Ectodermal cell (in vitro differentiated cells): ENCODE measurements at regions not wholly inside any gene's neighbourhood (a gene's known extent, or its start where the extent isn't known, plus 50 kb on each side); places are given as distances from the start of the nearest gene placed in this dataset.

Experiments
- H3K27ac ChIP-seq: 2 replicates; pipeline ENCODE4 v1.7.0; 2013; ENCODE audit warnings: mild to moderate bottlenecking, low read depth, low read length; ENCODE audit not compliant: insufficient read depth, poor library complexity, severe bottlenecking
- H3K27me3 ChIP-seq: 2 replicates; pipeline ENCODE4 v1.7.0; 2013; ENCODE audit warnings: mild to moderate bottlenecking, low read length; ENCODE audit not compliant: insufficient read depth, control insufficient read depth, poor library complexity, severe bottlenecking
- H3K36me3 ChIP-seq: one replicate; pipeline ENCODE4 v1.7.0; 2013; ENCODE audit warnings: low read length; ENCODE audit not compliant: control insufficient read depth, insufficient read depth
- H3K4me1 ChIP-seq: one replicate; pipeline ENCODE4 v1.7.0; 2013; ENCODE audit warnings: low read length; ENCODE audit not compliant: control insufficient read depth, insufficient read depth
- H3K4me3 ChIP-seq: 2 replicates; pipeline ENCODE4 v1.7.0; 2013; ENCODE audit warnings: low read depth, low read length, control low read depth; ENCODE audit not compliant: insufficient read depth
- H3K9me3 ChIP-seq: 2 replicates; pipeline ENCODE4 v1.7.0; 2013; ENCODE audit warnings: mild to moderate bottlenecking, low read length, moderate library complexity; ENCODE audit not compliant: control insufficient read depth
- WGBS, 2 experiments: methylation state at CpG; one replicate each; pipeline ENCODE4 v1.1.7; 2013; ENCODE audit warnings: missing lambda C conversion rate in 2 of 2; 5-methylcytosine and 5-hydroxymethylcytosine counted together

DNA sequence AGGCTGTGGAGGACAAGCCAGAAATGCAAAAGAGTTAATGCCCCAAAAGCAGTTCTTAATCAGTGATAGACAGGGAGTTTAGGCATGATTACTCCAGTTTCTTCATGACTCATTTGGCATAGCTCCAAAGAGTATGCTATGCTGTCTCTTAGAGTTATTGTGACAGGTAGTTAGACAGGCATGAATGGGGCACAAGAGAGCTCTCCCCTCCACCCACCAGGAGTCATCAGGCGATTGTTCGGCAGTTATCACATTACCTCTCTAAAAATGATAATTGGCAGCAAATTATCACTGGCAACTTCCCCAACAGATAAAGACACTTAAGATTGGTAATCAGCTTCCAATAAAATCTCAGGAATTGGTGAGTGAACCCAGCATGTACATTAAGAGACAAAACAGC, 320.1 kb downstream of the DAD1 start:
- H3K4me1 ChIP-seq = peaks cover 18% of the 10 kb centered on the region
- H3K27me3 ChIP-seq = no peaks in the 10 kb centered on the region
- H3K27ac ChIP-seq = no peak overlapping the region
- no peaks in the 10 kb centered on the region for H3K36me3 ChIP-seq
- H3K4me3 ChIP-seq = no peak overlapping the region
- 84 to 97% methylated on average over 2 of the region's 2 CpGs for WGBS, 2 experiments
- H3K9me3 ChIP-seq = no peaks in the 10 kb centered on the region

DNA sequence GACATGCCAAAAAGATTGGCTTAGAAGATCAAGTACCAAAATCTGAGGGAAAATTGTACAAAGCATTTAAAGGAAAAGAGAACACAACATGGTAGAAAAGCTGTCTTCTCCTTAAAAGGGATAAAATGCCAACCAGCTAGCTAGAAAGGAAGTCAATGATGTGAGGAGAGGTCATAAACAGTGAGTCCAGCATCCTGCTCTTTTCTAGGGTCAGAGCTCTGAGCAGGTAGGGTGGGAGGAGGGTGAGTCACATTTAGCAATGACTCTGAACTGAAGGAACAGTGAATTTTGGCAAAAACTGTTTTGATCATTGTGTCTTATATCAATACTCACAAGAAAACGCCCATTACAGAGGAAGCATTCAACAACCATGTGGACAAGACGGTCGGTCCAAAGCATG, 322.3 kb downstream of the DAD1 start:
- H3K27me3 ChIP-seq = no peaks in the 10 kb centered on the region
- H3K4me1 ChIP-seq = peaks cover 8% of the 10 kb centered on the region
- H3K36me3 ChIP-seq = no peaks in the 10 kb centered on the region
- no peaks in the 10 kb centered on the region for H3K9me3 ChIP-seq
- WGBS, 2 experiments = 89 to 92% methylated on average over 3 of the region's 3 CpGs
- H3K27ac ChIP-seq = no peak overlapping the region
- H3K4me3 ChIP-seq = no peak overlapping the region

DNA sequence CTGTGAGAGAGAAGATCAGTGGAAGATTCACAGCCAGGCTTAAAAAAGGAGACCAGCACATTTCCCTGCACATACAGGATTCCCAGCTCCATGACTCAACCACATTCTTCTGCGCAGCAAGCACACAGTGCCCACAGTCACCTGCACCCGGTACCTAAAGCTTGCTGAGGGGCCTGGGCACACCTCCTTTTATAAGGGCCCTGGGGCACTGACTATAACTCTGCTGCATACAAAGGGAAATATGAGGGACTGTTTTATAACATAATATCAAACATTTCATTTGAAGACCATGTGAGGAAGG, 322.9 kb downstream of the DAD1 start:
- Histone ChIP-seq H3K27me3 (no peaks in the 10 kb centered on the region), H3K27ac (no peak overlapping the region), H3K9me3 (no peaks in the 10 kb centered on the region), H3K4me1 (peaks cover 8% of the 10 kb centered on the region), H3K36me3 (no peaks in the 10 kb centered on the region), H3K4me3 (no peak overlapping the region)
- 94 to 97% methylated on average over 2 of the region's 2 CpGs for WGBS, 2 experiments

DNA sequence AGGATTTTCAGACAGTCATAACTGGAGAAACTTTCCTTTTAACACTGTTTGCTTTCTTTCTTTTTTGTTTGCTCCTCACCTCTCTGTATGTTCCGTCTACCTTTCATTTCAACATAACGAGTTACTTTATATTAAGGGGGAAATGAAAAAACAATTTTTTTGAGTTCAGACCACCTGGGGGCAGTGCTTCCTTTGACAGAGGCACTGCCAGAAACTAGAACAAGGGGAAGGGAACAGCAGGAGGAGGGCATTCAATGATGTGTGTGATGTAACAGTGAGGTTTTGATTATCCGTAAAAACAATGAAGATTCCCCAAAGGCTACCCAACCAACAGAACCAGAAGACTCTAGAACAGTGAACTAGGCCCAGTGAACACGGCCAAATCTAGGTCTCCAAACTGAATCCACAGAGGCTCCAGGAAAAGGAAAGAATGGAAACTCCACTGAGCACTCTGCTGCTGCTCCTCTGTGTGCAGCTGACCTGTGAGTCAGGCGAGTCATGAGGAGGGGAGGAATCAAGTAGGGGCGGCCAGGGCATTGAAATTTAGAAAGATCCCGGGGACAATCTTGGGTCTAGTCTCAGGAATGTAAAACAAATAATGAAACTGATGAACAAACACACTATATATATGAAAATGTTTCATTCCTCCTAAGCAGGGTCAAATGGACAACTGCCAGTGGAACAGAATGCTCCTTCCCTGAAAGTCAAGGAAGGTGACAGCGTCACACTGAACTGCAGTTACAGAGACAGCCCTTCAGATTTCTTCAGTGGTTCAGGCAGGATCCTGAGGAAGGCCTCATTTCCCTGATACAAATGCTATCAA, 323.5 kb downstream of the DAD1 start:
- no peaks in the 10 kb centered on the region for H3K27me3 ChIP-seq
- H3K4me1 ChIP-seq = peaks cover 8% of the 10 kb centered on the region
- H3K36me3 ChIP-seq = no peaks in the 10 kb centered on the region
- no peak overlapping the region for H3K27ac ChIP-seq
- H3K9me3 ChIP-seq = no peaks in the 10 kb centered on the region
- WGBS, 2 experiments = 57 to 64% methylated on average over 6 to 7 of the region's 8 CpGs
- H3K4me3 ChIP-seq = no peak overlapping the region

DNA sequence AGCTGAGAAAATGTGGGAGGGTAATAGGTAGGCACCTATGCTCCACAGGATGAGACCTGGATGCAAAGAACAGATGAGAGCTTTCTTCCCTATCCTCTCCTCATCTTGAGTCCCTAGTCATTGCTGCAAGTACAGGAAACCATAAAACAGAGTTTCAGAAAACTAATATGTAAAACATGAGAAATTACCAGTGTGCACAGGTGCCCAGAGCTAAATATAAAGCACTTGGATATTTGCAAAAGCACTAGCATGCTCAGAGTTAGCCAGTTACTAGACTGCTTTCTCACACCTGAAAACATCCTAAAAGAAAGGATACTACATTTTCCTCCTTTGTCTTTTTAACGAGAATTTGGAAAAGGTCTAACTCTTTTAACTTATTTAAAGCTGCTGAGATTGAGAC, 324.3 kb downstream of the DAD1 start:
- Histone ChIP-seq H3K36me3 (no peaks in the 10 kb centered on the region), H3K27ac (no peak overlapping the region), H3K4me3 (no peak overlapping the region), H3K27me3 (no peaks in the 10 kb centered on the region), H3K9me3 (no peaks in the 10 kb centered on the region), H3K4me1 (peaks cover 8% of the 10 kb centered on the region)
- WGBS, 2 experiments = 80% methylated on average over 1 of the region's 1 CpG; no CpG with 5 or more reads in 1 of the 2 experiments

DNA sequence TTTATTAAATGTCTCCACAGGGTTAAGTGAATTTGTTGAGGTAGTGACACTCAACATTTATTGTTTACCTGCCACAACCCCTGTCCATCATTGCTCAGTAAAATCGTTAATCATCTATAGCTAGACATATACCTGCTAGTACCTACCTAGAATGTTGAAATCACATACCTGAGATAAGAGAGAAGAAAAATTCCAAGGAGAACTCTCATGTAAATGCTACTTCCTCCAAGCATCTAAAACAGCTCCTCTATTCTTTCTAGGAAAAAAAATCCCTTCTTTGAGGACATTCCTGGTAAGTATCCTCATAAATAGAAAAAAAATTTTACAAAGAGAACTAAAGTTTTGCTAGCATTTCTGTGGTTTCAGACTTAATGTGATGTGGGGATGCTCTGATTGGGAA, 325.1 kb downstream of the DAD1 start:
- 83 to 95% methylated on average over 1 of the region's 1 CpG for WGBS, 2 experiments
- H3K27me3 ChIP-seq = no peaks in the 10 kb centered on the region
- H3K36me3 ChIP-seq = no peaks in the 10 kb centered on the region
- no peak overlapping the region for H3K27ac ChIP-seq
- H3K9me3 ChIP-seq = no peaks in the 10 kb centered on the region
- no peak overlapping the region for H3K4me3 ChIP-seq
- peaks cover 8% of the 10 kb centered on the region for H3K4me1 ChIP-seq

DNA sequence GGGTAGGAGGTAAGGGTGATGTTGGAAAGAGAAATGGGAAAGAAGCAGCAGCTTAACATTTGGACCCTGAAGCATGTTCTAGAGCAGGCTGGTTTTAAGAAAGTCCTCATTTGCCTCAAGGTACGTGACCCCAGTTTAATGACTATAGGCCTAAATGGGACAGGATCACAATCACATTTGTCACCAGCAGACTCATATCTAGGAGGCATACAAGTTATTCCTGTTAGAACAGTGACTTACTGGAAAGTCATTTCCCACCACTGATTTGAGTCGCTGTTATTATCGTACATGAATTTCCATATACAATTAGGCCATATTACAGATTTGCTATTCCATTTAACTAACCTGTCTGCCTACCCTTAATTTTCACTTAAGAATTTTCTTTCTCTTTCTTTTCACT, 326.1 kb downstream of the DAD1 start:
- Histone ChIP-seq H3K27ac (no peak overlapping the region), H3K4me1 (peaks cover 8% of the 10 kb centered on the region), H3K9me3 (no peaks in the 10 kb centered on the region), H3K27me3 (no peaks in the 10 kb centered on the region), H3K4me3 (no peak overlapping the region), H3K36me3 (no peaks in the 10 kb centered on the region)
- WGBS, 2 experiments = 92 to 94% methylated on average over 3 of the region's 3 CpGs

DNA sequence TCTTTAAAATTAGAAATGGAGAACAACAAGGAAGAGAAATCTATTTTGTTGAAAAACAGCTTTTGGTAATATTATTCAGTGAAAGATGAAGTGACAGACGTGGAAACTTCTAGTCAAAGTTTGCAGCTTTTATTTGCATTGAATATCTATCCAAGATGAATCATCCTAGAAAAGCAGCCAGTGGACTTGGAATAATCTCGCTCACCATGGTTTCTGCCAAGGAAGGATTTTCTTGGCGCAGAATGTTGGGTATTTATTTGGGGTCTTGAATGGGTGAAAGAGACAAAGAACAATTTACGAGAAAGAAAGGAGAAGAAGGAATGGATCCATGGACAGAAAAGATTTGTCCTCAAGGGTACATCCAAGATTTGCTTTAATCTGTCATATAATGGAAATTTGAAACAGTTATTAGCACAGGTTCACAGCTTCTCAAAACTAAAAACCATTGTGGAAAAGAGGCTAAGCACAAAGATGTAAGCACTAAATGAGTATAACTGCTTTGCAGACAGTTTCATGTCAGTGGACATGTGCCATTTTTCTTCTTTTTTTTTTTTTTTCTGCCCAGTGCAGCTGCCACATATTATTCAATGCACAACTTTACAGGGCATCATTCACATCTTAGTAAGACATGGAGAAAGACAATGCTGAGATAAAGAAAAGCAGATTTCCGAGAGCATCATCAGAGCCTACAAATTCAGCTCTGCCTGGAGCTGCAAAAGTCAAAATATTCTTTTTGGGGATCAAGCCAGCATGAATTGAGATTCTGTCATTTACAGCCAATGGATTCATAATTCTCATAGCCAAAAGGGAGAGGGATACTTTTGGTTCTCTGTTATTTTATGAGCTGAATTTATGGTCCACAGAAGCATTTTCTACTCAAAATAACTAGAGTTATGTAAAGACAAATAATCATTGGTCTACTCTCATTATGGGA, 333.7 kb downstream of the DAD1 start:
- no peak overlapping the region for H3K4me3 ChIP-seq
- no peak overlapping the region for H3K27ac ChIP-seq
- WGBS, 2 experiments = 93 to 95% methylated on average over 5 of the region's 5 CpGs
- H3K4me1 ChIP-seq = no peaks in the 10 kb centered on the region
- no peaks in the 10 kb centered on the region for H3K9me3 ChIP-seq
- H3K36me3 ChIP-seq = no peaks in the 10 kb centered on the region
- H3K27me3 ChIP-seq = no peaks in the 10 kb centered on the region

DNA sequence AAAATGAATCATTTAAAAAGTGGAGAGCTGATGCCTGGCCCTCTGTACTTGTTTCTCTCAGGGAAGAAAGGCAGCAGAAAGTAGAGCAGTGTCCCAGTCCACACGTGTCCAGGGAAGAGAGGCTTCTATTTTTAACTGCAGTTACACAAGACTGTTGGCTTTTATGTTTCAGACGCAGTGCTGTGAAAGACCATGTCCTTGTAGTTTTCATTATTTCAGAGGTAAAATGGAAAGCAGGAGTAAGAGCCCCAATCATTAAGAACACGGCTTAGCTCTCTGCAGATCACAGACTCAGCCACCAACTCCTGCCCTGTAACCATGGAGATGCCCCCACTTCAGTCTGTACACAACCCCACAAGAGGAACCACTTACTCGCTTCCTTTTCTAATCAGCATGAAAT, 336.3 kb downstream of the DAD1 start:
- 83 to 92% methylated on average over 3 to 4 of the region's 4 CpGs for WGBS, 2 experiments
- no peaks in the 10 kb centered on the region for H3K27me3 ChIP-seq
- H3K27ac ChIP-seq = no peak overlapping the region
- H3K4me3 ChIP-seq = no peak overlapping the region
- no peaks in the 10 kb centered on the region for H3K9me3 ChIP-seq
- no peaks in the 10 kb centered on the region for H3K4me1 ChIP-seq
- H3K36me3 ChIP-seq = no peaks in the 10 kb centered on the region

DNA sequence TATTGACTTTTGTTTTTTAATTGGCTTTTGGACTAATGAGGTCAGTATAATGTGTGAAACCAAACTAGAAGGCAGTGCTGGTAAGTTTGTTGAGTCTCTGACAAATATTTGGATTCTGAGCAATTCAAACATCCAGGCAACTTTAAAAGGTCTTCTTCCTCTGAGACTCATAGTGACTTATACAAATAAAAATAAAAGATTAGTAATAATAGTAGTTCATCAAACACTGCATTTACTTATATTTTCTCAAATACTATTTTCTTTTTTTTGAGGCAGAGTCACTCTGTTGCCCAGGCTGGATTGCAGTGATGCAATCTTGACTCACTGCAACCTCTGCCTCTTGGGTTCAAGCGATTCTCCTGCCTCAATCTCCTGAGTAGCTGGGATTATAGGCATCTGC, 337.9 kb downstream of the DAD1 start:
- Histone ChIP-seq H3K36me3 (no peaks in the 10 kb centered on the region), H3K4me1 (no peaks in the 10 kb centered on the region), H3K27ac (no peak overlapping the region), H3K4me3 (no peak overlapping the region), H3K9me3 (no peaks in the 10 kb centered on the region), H3K27me3 (no peaks in the 10 kb centered on the region)
- 91 to 97% methylated on average over 1 of the region's 1 CpG for WGBS, 2 experiments
